ENCODE measurements at regions not wholly inside any gene's neighbourhood (a gene's known extent, or its start where the extent isn't known, plus 50 kb on each side); places are given as distances from the start of the nearest gene placed in this dataset.

- TF ChIP-seq CTCF (IDR thresholded peaks at IDR 0.05) (no peak), POLR2A (IDR thresholded peaks at IDR 0.05) (no peak), EP300 (IDR thresholded peaks at IDR 0.05) (no peak), POLR2AphosphoS5 (IDR thresholded peaks at IDR 0.05) (no peak)
Measured at GRCh38 chr7:27377988-27378387, 135.4 kb downstream of the EVX1 start.

Data from upper lobe of left lung (tissue), 4 donors.